Gastroesophageal sphincter (tissue), 3 donors: ENCODE measurements at regions not wholly inside any gene's neighbourhood (a gene's known extent, or its start where the extent isn't known, plus 50 kb on each side); places are given as distances from the start of the nearest gene placed in this dataset.

Source experiments
- EP300 ChIP-seq: sonication (generic); formaldehyde crosslinking; IDR thresholded peaks from one replicate; pipeline ENCODE4 v1.6.1; 2017; ENCODE audit warnings: antibody characterized with exemption, mild to moderate bottlenecking
- POLR2A ChIP-seq, 2 donors: fragments of 450-650 bp; IDR thresholded peaks; one replicate each; pipeline ENCODE4 v1.6.1; 2017; ENCODE audit warnings: antibody characterized with exemption in 2 of 2, mild to moderate bottlenecking in 2 of 2, moderate library complexity in 1 of 2
- POLR2AphosphoS5 ChIP-seq: sonication (generic); formaldehyde crosslinking; IDR thresholded peaks from one replicate; pipeline ENCODE4 v1.6.1; 2017; ENCODE audit warnings: antibody characterized with exemption
- TF ChIP-seq, protein P1 (sequence below), 4 experiments: fragments of 200-600 bp in 2 of 4; fragments of 450-650 bp in 2 of 4; sonication (generic) in 1 of 4; IDR thresholded peaks; one replicate each; pipeline ENCODE4 v1.5.1; 2017 to 2019; ENCODE audit warnings: antibody characterized with exemption in 4 of 4, mild to moderate bottlenecking in 2 of 4, moderate library complexity in 2 of 4

DNA sequence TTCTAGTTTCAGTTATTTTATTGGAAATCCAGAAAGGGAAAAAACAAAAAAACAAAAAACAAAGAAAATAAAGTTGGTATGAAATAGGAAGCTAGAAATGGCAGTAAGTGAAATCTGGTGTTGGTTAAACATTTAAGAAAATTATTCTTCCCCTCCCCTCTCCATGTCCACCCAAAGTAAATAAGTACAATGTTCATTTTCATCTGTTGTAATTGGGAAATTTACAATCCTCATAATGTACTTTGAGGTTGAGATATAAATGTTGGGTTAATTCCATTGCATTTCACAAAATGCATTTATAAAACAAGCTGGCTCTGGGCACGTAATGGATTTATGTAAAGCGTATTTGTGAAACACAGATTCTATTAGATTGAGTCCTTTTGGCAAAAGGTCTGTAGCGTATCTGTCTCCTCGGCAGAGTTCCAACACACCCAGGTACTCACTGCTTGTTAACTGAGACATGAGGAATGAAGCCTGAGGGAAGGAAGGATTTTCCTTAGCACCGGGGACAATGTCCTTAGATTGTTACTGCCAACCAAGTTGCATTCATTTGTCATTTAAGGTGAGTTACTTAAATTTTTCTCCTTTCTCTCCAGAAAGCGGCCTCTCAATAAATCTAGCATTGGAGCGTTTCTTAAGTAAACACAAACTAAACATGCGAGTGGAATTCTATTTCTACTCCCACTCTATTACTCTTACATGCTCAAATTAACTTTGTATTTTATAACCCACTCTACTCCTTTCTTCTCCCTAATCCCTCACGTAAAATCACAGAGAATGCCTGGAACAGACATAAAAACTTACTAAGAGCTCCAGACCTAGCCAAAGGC, 912.3 kb upstream of the WWC1 start:
- TF ChIP-seq POLR2A (IDR thresholded peaks at IDR 0.05) = no peak
- TF ChIP-seq, protein P1, sequence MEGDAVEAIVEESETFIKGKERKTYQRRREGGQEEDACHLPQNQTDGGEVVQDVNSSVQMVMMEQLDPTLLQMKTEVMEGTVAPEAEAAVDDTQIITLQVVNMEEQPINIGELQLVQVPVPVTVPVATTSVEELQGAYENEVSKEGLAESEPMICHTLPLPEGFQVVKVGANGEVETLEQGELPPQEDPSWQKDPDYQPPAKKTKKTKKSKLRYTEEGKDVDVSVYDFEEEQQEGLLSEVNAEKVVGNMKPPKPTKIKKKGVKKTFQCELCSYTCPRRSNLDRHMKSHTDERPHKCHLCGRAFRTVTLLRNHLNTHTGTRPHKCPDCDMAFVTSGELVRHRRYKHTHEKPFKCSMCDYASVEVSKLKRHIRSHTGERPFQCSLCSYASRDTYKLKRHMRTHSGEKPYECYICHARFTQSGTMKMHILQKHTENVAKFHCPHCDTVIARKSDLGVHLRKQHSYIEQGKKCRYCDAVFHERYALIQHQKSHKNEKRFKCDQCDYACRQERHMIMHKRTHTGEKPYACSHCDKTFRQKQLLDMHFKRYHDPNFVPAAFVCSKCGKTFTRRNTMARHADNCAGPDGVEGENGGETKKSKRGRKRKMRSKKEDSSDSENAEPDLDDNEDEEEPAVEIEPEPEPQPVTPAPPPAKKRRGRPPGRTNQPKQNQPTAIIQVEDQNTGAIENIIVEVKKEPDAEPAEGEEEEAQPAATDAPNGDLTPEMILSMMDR (IDR thresholded peaks at IDR 0.05) = no peak
- no peak for TF ChIP-seq EP300
- TF ChIP-seq POLR2AphosphoS5 = no peak
